ENCODE measurements at regions not wholly inside any gene's neighbourhood (a gene's known extent, or its start where the extent isn't known, plus 50 kb on each side); places are given as distances from the start of the nearest gene placed in this dataset.

- no peak overlapping the region for H3K4me3 ChIP-seq (ENCODE audit: low read length in 2 of 2)
- H3K9me3 ChIP-seq (ENCODE audit: control insufficient read depth in 2 of 2, low read length in 2 of 2) = no peaks in the 10 kb centered on the region
- H3K27me3 ChIP-seq (ENCODE audit: control insufficient read depth in 2 of 2, insufficient read depth in 2 of 2, low read length in 2 of 2) = no peaks in the 10 kb centered on the region
- no peaks in the 10 kb centered on the region for H3K36me3 ChIP-seq (ENCODE audit: control insufficient read depth in 2 of 2, insufficient read depth in 2 of 2, low read length in 2 of 2)
- H3K9ac ChIP-seq (ENCODE audit: low read depth in 1 of 2, low read length in 2 of 2) = no peak overlapping the region
- peaks cover 7 to 9% of the 10 kb centered on the region in 2 donors for H3K4me1 ChIP-seq (ENCODE audit: control insufficient read depth in 2 of 2, insufficient read depth in 2 of 2, low read length in 2 of 2)
- H3K27ac ChIP-seq (ENCODE audit: low read depth in 2 of 2, low read length in 2 of 2) = no peak overlapping the region
Measured at GRCh38 chr3:65178703-65179102, 490.9 kb upstream of the ADAMTS9 start.

GRCh38 chr3:65177960-65178376 lies 490.2 kb upstream of the ADAMTS9 start:
- Histone ChIP-seq H3K4me3 (ENCODE audit: low read length in 2 of 2) (no peak overlapping the region), H3K27ac (ENCODE audit: low read depth in 2 of 2, low read length in 2 of 2) (no peak overlapping the region), H3K36me3 (ENCODE audit: control insufficient read depth in 2 of 2, insufficient read depth in 2 of 2, low read length in 2 of 2) (no peaks in the 10 kb centered on the region), H3K9me3 (ENCODE audit: control insufficient read depth in 2 of 2, low read length in 2 of 2) (no peaks in the 10 kb centered on the region), H3K4me1 (ENCODE audit: control insufficient read depth in 2 of 2, insufficient read depth in 2 of 2, low read length in 2 of 2) (peaks cover 7 to 9% of the 10 kb centered on the region in 2 donors), H3K27me3 (ENCODE audit: control insufficient read depth in 2 of 2, insufficient read depth in 2 of 2, low read length in 2 of 2) (no peaks in the 10 kb centered on the region), H3K9ac (ENCODE audit: low read depth in 1 of 2, low read length in 2 of 2) (no peak overlapping the region)

GRCh38 chr3:65174713-65175112 lies 486.9 kb upstream of the ADAMTS9 start:
- Histone ChIP-seq H3K4me3 (ENCODE audit: low read length in 2 of 2) (no peak overlapping the region), H3K9me3 (ENCODE audit: control insufficient read depth in 2 of 2, low read length in 2 of 2) (no peaks in the 10 kb centered on the region), H3K4me1 (ENCODE audit: control insufficient read depth in 2 of 2, insufficient read depth in 2 of 2, low read length in 2 of 2) (peaks cover 4 to 7% of the 10 kb centered on the region in 2 donors), H3K9ac (ENCODE audit: low read depth in 1 of 2, low read length in 2 of 2) (no peak overlapping the region), H3K27me3 (ENCODE audit: control insufficient read depth in 2 of 2, insufficient read depth in 2 of 2, low read length in 2 of 2) (no peaks in the 10 kb centered on the region), H3K36me3 (ENCODE audit: control insufficient read depth in 2 of 2, insufficient read depth in 2 of 2, low read length in 2 of 2) (no peaks in the 10 kb centered on the region), H3K27ac (ENCODE audit: low read depth in 2 of 2, low read length in 2 of 2) (no peak overlapping the region)

- no peaks in the 10 kb centered on the region for H3K27me3 ChIP-seq (ENCODE audit: control insufficient read depth in 2 of 2, insufficient read depth in 2 of 2, low read length in 2 of 2)
- no peak overlapping the region for H3K27ac ChIP-seq (ENCODE audit: low read depth in 2 of 2, low read length in 2 of 2)
- peaks cover under 1 to 7% of the 10 kb centered on the region in 2 donors for H3K4me1 ChIP-seq (ENCODE audit: control insufficient read depth in 2 of 2, insufficient read depth in 2 of 2, low read length in 2 of 2)
- H3K36me3 ChIP-seq (ENCODE audit: control insufficient read depth in 2 of 2, insufficient read depth in 2 of 2, low read length in 2 of 2) = no peaks in the 10 kb centered on the region
- H3K4me3 ChIP-seq (ENCODE audit: low read length in 2 of 2) = no peak overlapping the region
- H3K9me3 ChIP-seq (ENCODE audit: control insufficient read depth in 2 of 2, low read length in 2 of 2) = no peaks in the 10 kb centered on the region
- no peak overlapping the region for H3K9ac ChIP-seq (ENCODE audit: low read depth in 1 of 2, low read length in 2 of 2)
Measured at GRCh38 chr3:65173841-65174240, 486.0 kb upstream of the ADAMTS9 start.

GRCh38 chr3:65172209-65172608 lies 484.4 kb upstream of the ADAMTS9 start:
- no peaks in the 10 kb centered on the region for H3K36me3 ChIP-seq (ENCODE audit: control insufficient read depth in 2 of 2, insufficient read depth in 2 of 2, low read length in 2 of 2)
- H3K4me3 ChIP-seq (ENCODE audit: low read length in 2 of 2) = no peak overlapping the region
- H3K4me1 ChIP-seq (ENCODE audit: control insufficient read depth in 2 of 2, insufficient read depth in 2 of 2, low read length in 2 of 2) = peaks cover 0 to 7% of the 10 kb centered on the region in 2 donors
- no peak overlapping the region for H3K9ac ChIP-seq (ENCODE audit: low read depth in 1 of 2, low read length in 2 of 2)
- H3K27ac ChIP-seq (ENCODE audit: low read depth in 2 of 2, low read length in 2 of 2) = no peak overlapping the region
- H3K27me3 ChIP-seq (ENCODE audit: control insufficient read depth in 2 of 2, insufficient read depth in 2 of 2, low read length in 2 of 2) = no peaks in the 10 kb centered on the region
- no peaks in the 10 kb centered on the region for H3K9me3 ChIP-seq (ENCODE audit: control insufficient read depth in 2 of 2, low read length in 2 of 2)

GRCh38 chr3:65170390-65171042 lies 482.7 kb upstream of the ADAMTS9 start:
- Histone ChIP-seq H3K9ac (ENCODE audit: low read depth in 1 of 2, low read length in 2 of 2) (no peak overlapping the region), H3K4me1 (ENCODE audit: control insufficient read depth in 2 of 2, insufficient read depth in 2 of 2, low read length in 2 of 2) (peaks cover 0 to 7% of the 10 kb centered on the region in 2 donors), H3K36me3 (ENCODE audit: control insufficient read depth in 2 of 2, insufficient read depth in 2 of 2, low read length in 2 of 2) (no peaks in the 10 kb centered on the region), H3K4me3 (ENCODE audit: low read length in 2 of 2) (no peak overlapping the region), H3K9me3 (ENCODE audit: control insufficient read depth in 2 of 2, low read length in 2 of 2) (no peaks in the 10 kb centered on the region), H3K27me3 (ENCODE audit: control insufficient read depth in 2 of 2, insufficient read depth in 2 of 2, low read length in 2 of 2) (no peaks in the 10 kb centered on the region), H3K27ac (ENCODE audit: low read depth in 2 of 2, low read length in 2 of 2) (no peak overlapping the region)

GRCh38 chr3:65169961-65170360 lies 482.2 kb upstream of the ADAMTS9 start:
- Histone ChIP-seq H3K4me1 (ENCODE audit: control insufficient read depth in 2 of 2, insufficient read depth in 2 of 2, low read length in 2 of 2) (peaks cover 0 to 7% of the 10 kb centered on the region in 2 donors), H3K36me3 (ENCODE audit: control insufficient read depth in 2 of 2, insufficient read depth in 2 of 2, low read length in 2 of 2) (no peaks in the 10 kb centered on the region), H3K9me3 (ENCODE audit: control insufficient read depth in 2 of 2, low read length in 2 of 2) (no peaks in the 10 kb centered on the region), H3K9ac (ENCODE audit: low read depth in 1 of 2, low read length in 2 of 2) (no peak overlapping the region), H3K27ac (ENCODE audit: low read depth in 2 of 2, low read length in 2 of 2) (no peak overlapping the region), H3K27me3 (ENCODE audit: control insufficient read depth in 2 of 2, insufficient read depth in 2 of 2, low read length in 2 of 2) (no peaks in the 10 kb centered on the region), H3K4me3 (ENCODE audit: low read length in 2 of 2) (no peak overlapping the region)

GRCh38 chr3:65168547-65168946 lies 480.7 kb upstream of the ADAMTS9 start:
- no peaks in the 10 kb centered on the region for H3K27me3 ChIP-seq (ENCODE audit: control insufficient read depth in 2 of 2, insufficient read depth in 2 of 2, low read length in 2 of 2)
- H3K36me3 ChIP-seq (ENCODE audit: control insufficient read depth in 2 of 2, insufficient read depth in 2 of 2, low read length in 2 of 2) = no peaks in the 10 kb centered on the region
- no peak overlapping the region for H3K9ac ChIP-seq (ENCODE audit: low read depth in 1 of 2, low read length in 2 of 2)
- no peak overlapping the region for H3K27ac ChIP-seq (ENCODE audit: low read depth in 2 of 2, low read length in 2 of 2)
- H3K4me3 ChIP-seq (ENCODE audit: low read length in 2 of 2) = no peak overlapping the region
- peaks cover 0 to 4% of the 10 kb centered on the region in 2 donors for H3K4me1 ChIP-seq (ENCODE audit: control insufficient read depth in 2 of 2, insufficient read depth in 2 of 2, low read length in 2 of 2)
- H3K9me3 ChIP-seq (ENCODE audit: control insufficient read depth in 2 of 2, low read length in 2 of 2) = no peaks in the 10 kb centered on the region

- Histone ChIP-seq H3K36me3 (ENCODE audit: control insufficient read depth in 2 of 2, insufficient read depth in 2 of 2, low read length in 2 of 2) (no peaks in the 10 kb centered on the region), H3K27me3 (ENCODE audit: control insufficient read depth in 2 of 2, insufficient read depth in 2 of 2, low read length in 2 of 2) (no peaks in the 10 kb centered on the region), H3K27ac (ENCODE audit: low read depth in 2 of 2, low read length in 2 of 2) (no peak overlapping the region), H3K9me3 (ENCODE audit: control insufficient read depth in 2 of 2, low read length in 2 of 2) (no peaks in the 10 kb centered on the region), H3K4me3 (ENCODE audit: low read length in 2 of 2) (no peak overlapping the region), H3K4me1 (ENCODE audit: control insufficient read depth in 2 of 2, insufficient read depth in 2 of 2, low read length in 2 of 2) (no peaks in the 10 kb centered on the region), H3K9ac (ENCODE audit: low read depth in 1 of 2, low read length in 2 of 2) (no peak overlapping the region)
Measured at GRCh38 chr3:65166531-65166930, 478.7 kb upstream of the ADAMTS9 start.

GRCh38 chr3:65158023-65158422 lies 470.2 kb upstream of the ADAMTS9 start:
- H3K27me3 ChIP-seq (ENCODE audit: control insufficient read depth in 2 of 2, insufficient read depth in 2 of 2, low read length in 2 of 2) = no peaks in the 10 kb centered on the region
- H3K27ac ChIP-seq (ENCODE audit: low read depth in 2 of 2, low read length in 2 of 2) = no peak overlapping the region
- no peak overlapping the region for H3K9ac ChIP-seq (ENCODE audit: low read depth in 1 of 2, low read length in 2 of 2)
- no peaks in the 10 kb centered on the region for H3K4me1 ChIP-seq (ENCODE audit: control insufficient read depth in 2 of 2, insufficient read depth in 2 of 2, low read length in 2 of 2)
- H3K9me3 ChIP-seq (ENCODE audit: control insufficient read depth in 2 of 2, low read length in 2 of 2) = no peaks in the 10 kb centered on the region
- no peaks in the 10 kb centered on the region for H3K36me3 ChIP-seq (ENCODE audit: control insufficient read depth in 2 of 2, insufficient read depth in 2 of 2, low read length in 2 of 2)
- H3K4me3 ChIP-seq (ENCODE audit: low read length in 2 of 2) = no peak overlapping the region
